ENCODE measurements at regions not wholly inside any gene's neighbourhood (a gene's known extent, or its start where the extent isn't known, plus 50 kb on each side); places are given as distances from the start of the nearest gene placed in this dataset.

DNA sequence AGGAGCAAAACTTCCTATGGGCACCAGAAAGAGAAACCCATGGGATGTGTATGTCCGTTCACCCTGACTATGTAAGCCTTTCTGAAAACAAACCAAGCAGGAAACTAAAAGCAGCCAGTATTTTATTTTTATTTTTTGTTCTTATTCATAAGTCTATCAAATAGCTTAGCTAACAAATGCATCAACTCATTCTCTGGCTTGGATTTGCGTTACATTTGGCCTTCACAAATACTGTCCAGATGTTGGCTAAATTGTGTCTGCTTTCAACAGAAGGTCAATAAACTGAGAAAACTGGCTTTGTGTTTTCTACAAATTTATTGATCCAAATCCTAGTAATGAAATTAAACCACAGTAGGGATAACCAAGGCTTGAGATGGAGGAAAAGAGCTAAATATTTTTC, 379.0 kb downstream of the NOVA1 start:
- Histone ChIP-seq H3K4me1 (no peaks in the 10 kb centered on the region), H3K9me3 (no peaks in the 10 kb centered on the region), H3K27me3 (no peaks in the 10 kb centered on the region), H3K4me3 (no peak overlapping the region), H3K36me3 (no peaks in the 10 kb centered on the region), H3K27ac (no peak overlapping the region)
- TF ChIP-seq EP300 (IDR thresholded peaks at IDR 0.05) (no peak), POLR2A (IDR thresholded peaks at IDR 0.05) (no peak)
- DNase-seq (no peak), ATAC-seq (ENCODE audit: low FRiP score in 2 of 2) (no peak)
- 44 to 56% methylated on average over 2 of the region's 2 CpGs for WGBS, 2 donors

DNA sequence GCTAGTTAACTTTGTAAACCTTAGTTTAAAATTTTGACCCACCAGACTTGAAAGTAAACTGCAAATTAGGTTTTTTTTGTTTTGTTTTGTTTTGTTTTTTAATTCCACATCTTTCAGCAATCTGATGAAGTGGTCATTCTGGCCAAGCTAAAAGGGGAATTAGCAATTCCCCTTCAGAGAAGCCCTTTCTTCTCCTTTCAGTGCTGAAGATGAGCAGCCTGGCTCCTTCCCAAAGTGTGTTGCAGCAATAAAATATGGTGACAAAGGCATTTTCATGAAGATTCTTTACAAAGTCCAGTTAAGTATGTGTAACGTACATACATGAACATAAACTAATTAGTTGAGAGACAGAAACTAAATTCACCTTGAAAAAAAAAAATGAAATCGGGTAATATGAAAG, 380.1 kb downstream of the NOVA1 start:
- ATAC-seq (ENCODE audit: low FRiP score in 2 of 2): no peak
- H3K4me3 ChIP-seq: no peak overlapping the region
- H3K9me3 ChIP-seq: no peaks in the 10 kb centered on the region
- TF ChIP-seq EP300 (IDR thresholded peaks at IDR 0.05): no peak
- TF ChIP-seq POLR2A (IDR thresholded peaks at IDR 0.05): no peak
- TF ChIP-seq, protein P1, sequence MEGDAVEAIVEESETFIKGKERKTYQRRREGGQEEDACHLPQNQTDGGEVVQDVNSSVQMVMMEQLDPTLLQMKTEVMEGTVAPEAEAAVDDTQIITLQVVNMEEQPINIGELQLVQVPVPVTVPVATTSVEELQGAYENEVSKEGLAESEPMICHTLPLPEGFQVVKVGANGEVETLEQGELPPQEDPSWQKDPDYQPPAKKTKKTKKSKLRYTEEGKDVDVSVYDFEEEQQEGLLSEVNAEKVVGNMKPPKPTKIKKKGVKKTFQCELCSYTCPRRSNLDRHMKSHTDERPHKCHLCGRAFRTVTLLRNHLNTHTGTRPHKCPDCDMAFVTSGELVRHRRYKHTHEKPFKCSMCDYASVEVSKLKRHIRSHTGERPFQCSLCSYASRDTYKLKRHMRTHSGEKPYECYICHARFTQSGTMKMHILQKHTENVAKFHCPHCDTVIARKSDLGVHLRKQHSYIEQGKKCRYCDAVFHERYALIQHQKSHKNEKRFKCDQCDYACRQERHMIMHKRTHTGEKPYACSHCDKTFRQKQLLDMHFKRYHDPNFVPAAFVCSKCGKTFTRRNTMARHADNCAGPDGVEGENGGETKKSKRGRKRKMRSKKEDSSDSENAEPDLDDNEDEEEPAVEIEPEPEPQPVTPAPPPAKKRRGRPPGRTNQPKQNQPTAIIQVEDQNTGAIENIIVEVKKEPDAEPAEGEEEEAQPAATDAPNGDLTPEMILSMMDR (IDR thresholded peaks at IDR 0.05): no peak
- TF ChIP-seq POLR2AphosphoS5 (IDR thresholded peaks at IDR 0.05): no peak
- no peak for DNase-seq
- H3K4me1 ChIP-seq: no peaks in the 10 kb centered on the region
- no peaks in the 10 kb centered on the region for H3K27me3 ChIP-seq
- H3K36me3 ChIP-seq: no peaks in the 10 kb centered on the region
- 69 to 70% methylated on average over 2 of the region's 2 CpGs for WGBS, 2 donors
- H3K27ac ChIP-seq: no peak overlapping the region

DNA sequence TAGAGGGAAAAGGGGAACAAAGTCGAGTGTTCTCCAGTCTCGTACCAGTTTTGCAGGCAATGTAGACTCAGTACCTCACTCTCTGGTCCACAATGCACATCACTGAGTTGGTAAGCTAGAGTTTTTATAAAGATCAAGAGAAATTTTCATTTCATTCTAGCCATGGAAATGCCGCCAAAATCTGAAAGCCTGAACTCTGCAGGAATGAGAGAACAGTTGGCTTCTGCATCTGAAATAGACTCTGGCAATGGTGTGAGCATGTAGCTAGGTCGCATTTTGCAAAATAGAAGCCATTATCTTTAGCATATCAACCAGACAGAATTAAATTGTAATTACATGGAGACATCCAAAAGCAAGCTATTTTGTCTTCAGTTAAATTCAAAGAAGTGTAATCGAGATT, 381.0 kb downstream of the NOVA1 start:
- no peaks in the 10 kb centered on the region for H3K9me3 ChIP-seq
- no peak overlapping the region for H3K4me3 ChIP-seq
- H3K27ac ChIP-seq: no peak overlapping the region
- TF ChIP-seq POLR2A (IDR thresholded peaks at IDR 0.05): no peak
- TF ChIP-seq, protein P1 (IDR thresholded peaks at IDR 0.05): no peak
- TF ChIP-seq EP300 (IDR thresholded peaks at IDR 0.05): no peak
- TF ChIP-seq POLR2AphosphoS5 (IDR thresholded peaks at IDR 0.05): no peak
- no peaks in the 10 kb centered on the region for H3K27me3 ChIP-seq
- H3K4me1 ChIP-seq: no peaks in the 10 kb centered on the region
- H3K36me3 ChIP-seq: no peaks in the 10 kb centered on the region
- 72 to 76% methylated on average over 5 of the region's 5 CpGs for WGBS, 2 donors
- ATAC-seq (ENCODE audit: low FRiP score in 2 of 2) (no peak), DNase-seq (no peak)

DNA sequence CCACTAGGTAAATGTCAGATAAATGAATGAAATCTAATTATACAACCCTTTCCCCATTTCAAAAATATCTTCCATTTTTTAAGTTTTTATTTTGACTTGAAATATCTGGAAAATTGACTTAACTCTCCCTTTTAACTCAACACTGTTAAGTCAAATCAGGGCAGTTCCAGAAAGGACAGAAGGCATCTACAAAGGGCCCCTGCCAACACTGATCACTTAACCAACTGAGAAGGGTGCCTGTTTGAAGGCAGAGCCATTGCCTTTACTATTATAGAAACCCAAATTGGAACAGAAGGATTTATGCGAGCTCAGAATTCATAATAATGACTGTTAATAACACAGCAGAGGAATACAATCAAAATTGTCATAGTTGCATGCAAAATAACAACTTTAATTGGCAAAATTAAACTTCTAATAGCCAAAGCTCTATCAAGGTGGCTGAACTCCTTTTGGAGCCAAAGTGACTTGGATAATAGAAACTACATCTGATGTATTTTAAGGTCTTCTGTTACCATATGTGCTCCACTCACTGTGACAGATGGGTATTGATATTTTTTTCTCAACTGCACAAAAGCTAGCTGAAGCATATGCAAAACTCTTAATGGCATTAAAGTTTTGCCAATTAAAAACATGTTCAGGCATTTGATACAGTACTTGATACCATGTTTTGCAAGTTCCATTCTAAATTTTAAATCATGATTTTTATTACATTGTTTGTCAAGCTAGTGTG, 383.8 kb downstream of the NOVA1 start:
- no peaks in the 10 kb centered on the region for H3K27me3 ChIP-seq
- WGBS, 2 donors: 88 to 89% methylated on average over 1 of the region's 1 CpG
- no peak overlapping the region for H3K27ac ChIP-seq
- no peaks in the 10 kb centered on the region for H3K4me1 ChIP-seq
- TF ChIP-seq POLR2A (IDR thresholded peaks at IDR 0.05) (no peak), POLR2AphosphoS5 (IDR thresholded peaks at IDR 0.05) (no peak), EP300 (IDR thresholded peaks at IDR 0.05) (no peak)
- TF ChIP-seq, protein P1 (IDR thresholded peaks at IDR 0.05): no peak
- ATAC-seq (ENCODE audit: low FRiP score in 2 of 2) (no peak), DNase-seq (no peak)
- H3K4me3 ChIP-seq: no peak overlapping the region
- no peaks in the 10 kb centered on the region for H3K9me3 ChIP-seq
- no peaks in the 10 kb centered on the region for H3K36me3 ChIP-seq

DNA sequence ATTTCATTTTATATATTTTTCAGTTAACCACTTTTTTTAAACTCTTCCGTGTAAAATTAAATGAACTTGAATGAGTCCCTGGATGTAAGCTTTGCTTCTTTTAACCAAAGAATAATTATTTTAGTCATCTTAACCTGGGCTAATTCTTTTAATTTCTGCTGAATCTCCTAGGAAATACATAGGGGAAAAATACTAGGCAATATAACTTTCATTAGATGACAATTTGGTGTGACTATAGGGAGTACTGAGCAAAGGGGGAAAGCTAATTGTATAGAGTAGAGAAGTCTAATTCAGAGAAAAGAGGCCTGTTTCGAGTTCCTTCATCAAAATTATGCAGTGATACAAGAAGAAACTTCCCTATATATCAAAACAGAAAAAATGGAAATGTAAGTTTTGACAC, 388.1 kb downstream of the NOVA1 start:
- Histone ChIP-seq H3K27ac (no peak overlapping the region), H3K9me3 (no peaks in the 10 kb centered on the region), H3K36me3 (no peaks in the 10 kb centered on the region), H3K27me3 (peaks cover 0 to 7% (median 0%) of the 10 kb centered on the region in 4 donors), H3K4me3 (no peak overlapping the region), H3K4me1 (peaks cover 0 to 5% (median 1%) of the 10 kb centered on the region in 4 donors)
- TF ChIP-seq, protein P1 (IDR thresholded peaks at IDR 0.05): no peak
- no peak for TF ChIP-seq EP300 (IDR thresholded peaks at IDR 0.05)
- TF ChIP-seq POLR2AphosphoS5 (IDR thresholded peaks at IDR 0.05): no peak
- no peak for TF ChIP-seq POLR2A (IDR thresholded peaks at IDR 0.05)
- ATAC-seq (ENCODE audit: low FRiP score in 2 of 2) (no peak), DNase-seq (no peak)
- 61 to 79% methylated on average over 2 of the region's 2 CpGs for WGBS, 2 donors
